Testis (tissue), 2 donors: ENCODE measurements at regions not wholly inside any gene's neighbourhood (a gene's known extent, or its start where the extent isn't known, plus 50 kb on each side); places are given as distances from the start of the nearest gene placed in this dataset.

ENCODE experiments used
- POLR2A ChIP-seq: fragments of 450-650 bp; IDR thresholded peaks from one replicate; pipeline ENCODE4 v1.6.1; 2017; ENCODE audit warnings: antibody characterized with exemption, mild to moderate bottlenecking, moderate library complexity
- TF ChIP-seq, protein P1 (sequence below), 3 experiments: fragments of 450-650 bp in 2 of 3; fragments of 200-600 bp in 1 of 3; sonication (generic) in 1 of 3; IDR thresholded peaks; one replicate each; pipeline ENCODE4 v1.5.1; 2016 to 2019; ENCODE audit warnings: antibody characterized with exemption in 3 of 3, mild to moderate bottlenecking in 2 of 3, moderate library complexity in 1 of 3

DNA sequence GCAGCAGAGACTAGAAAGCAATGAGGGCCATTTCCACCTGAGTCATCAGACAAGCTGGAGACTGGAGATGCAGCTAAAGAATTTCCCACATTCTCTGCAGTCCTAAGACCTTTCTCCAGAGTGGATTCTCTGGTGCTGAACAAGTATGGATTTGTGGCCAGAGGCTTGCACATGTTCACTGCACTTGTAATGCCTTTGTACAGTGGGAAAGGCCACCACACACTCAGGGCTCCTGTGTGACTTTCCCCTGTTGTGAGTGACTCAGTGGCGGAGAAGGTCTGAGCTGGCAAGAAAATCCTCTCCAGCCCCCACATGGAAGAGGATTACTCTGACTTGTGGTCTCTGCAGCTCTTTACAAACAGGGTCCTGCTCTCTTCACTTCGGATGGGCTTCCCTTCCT is 192.3 kb downstream of the C6orf118 start:
- TF ChIP-seq, protein P1, sequence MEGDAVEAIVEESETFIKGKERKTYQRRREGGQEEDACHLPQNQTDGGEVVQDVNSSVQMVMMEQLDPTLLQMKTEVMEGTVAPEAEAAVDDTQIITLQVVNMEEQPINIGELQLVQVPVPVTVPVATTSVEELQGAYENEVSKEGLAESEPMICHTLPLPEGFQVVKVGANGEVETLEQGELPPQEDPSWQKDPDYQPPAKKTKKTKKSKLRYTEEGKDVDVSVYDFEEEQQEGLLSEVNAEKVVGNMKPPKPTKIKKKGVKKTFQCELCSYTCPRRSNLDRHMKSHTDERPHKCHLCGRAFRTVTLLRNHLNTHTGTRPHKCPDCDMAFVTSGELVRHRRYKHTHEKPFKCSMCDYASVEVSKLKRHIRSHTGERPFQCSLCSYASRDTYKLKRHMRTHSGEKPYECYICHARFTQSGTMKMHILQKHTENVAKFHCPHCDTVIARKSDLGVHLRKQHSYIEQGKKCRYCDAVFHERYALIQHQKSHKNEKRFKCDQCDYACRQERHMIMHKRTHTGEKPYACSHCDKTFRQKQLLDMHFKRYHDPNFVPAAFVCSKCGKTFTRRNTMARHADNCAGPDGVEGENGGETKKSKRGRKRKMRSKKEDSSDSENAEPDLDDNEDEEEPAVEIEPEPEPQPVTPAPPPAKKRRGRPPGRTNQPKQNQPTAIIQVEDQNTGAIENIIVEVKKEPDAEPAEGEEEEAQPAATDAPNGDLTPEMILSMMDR (IDR thresholded peaks at IDR 0.05) = no peak
- TF ChIP-seq POLR2A = no peak
